Keratinocyte (primary cell): ENCODE measurements at regions not wholly inside any gene's neighbourhood (a gene's known extent, or its start where the extent isn't known, plus 50 kb on each side); places are given as distances from the start of the nearest gene placed in this dataset.

Experiments
- DNase-seq: peaks from one replicate; pipeline ENCODE4 v3.0.0-alpha.2; 2011; ENCODE audit warnings: low read depth, missing footprints, low spot score
- FAIRE-seq: peaks from 2 replicates; lab custom pipeline; 2011; peaks lifted over from hg19 to GRCh38; lab: Jason Lieb, UNC
- H2AFZ ChIP-seq: 2 replicates; pipeline ENCODE4 v1.6.0; 2012; ENCODE audit warnings: low read length, control low read depth, inconsistent platforms; ENCODE audit not compliant: control insufficient read depth
- H3K27ac ChIP-seq: 2 replicates; pipeline ENCODE4 v1.5.1; 2011; ENCODE audit warnings: low read length; ENCODE audit not compliant: control insufficient read depth, insufficient read depth
- H3K27me3 ChIP-seq: 3 replicates; pipeline ENCODE4 v1.6.0; 2011; ENCODE audit warnings: low read length; ENCODE audit not compliant: control insufficient read depth, insufficient read depth; ENCODE audit errors: extremely low read depth
- H3K36me3 ChIP-seq, 2 experiments: 2 replicates in 1 of 2; 3 replicates in 1 of 2; pipeline ENCODE4 v1.5.1; 2011; ENCODE audit warnings: low read length in 2 of 2, mild to moderate bottlenecking in 1 of 2; ENCODE audit not compliant: control insufficient read depth in 2 of 2, insufficient read depth in 2 of 2; ENCODE audit errors: extremely low read depth in 1 of 2
- H3K4me1 ChIP-seq: 3 replicates; pipeline ENCODE4 v1.5.1; 2011; ENCODE audit warnings: low read length; ENCODE audit not compliant: control insufficient read depth, insufficient read depth; ENCODE audit errors: extremely low read depth
- H3K4me2 ChIP-seq: 3 replicates; pipeline ENCODE4 v1.6.0; 2011; ENCODE audit warnings: low read depth, low read length; ENCODE audit not compliant: control insufficient read depth, insufficient read depth; ENCODE audit errors: extremely low read depth
- H3K4me3 ChIP-seq, 3 experiments: fragments of 200-600 bp in 1 of 3; sonication (generic) in 1 of 3; 2 replicates in 2 of 3; 3 replicates in 1 of 3; pipeline ENCODE4 v1.5.1; 2011 to 2016; ENCODE audit warnings: low read length in 3 of 3, mild to moderate bottlenecking in 3 of 3, control low read depth in 2 of 3, inconsistent platforms in 1 of 3, low read depth in 1 of 3, mixed read lengths in 1 of 3, mixed run types in 1 of 3, moderate library complexity in 1 of 3; ENCODE audit not compliant: control insufficient read depth in 2 of 3, insufficient read depth in 2 of 3; ENCODE audit errors: extremely low read depth in 1 of 3
- H3K79me2 ChIP-seq: 2 replicates; pipeline ENCODE4 v1.6.0; 2012; ENCODE audit warnings: low read length; ENCODE audit not compliant: control insufficient read depth, insufficient read depth
- H3K9ac ChIP-seq: 3 replicates; pipeline ENCODE4 v1.6.0; 2011; ENCODE audit warnings: low read length; ENCODE audit not compliant: control insufficient read depth, insufficient read depth; ENCODE audit errors: extremely low read depth
- H3K9me1 ChIP-seq: 3 replicates; pipeline ENCODE4 v1.6.0; 2011; ENCODE audit warnings: low read length; ENCODE audit not compliant: control insufficient read depth, insufficient read depth; ENCODE audit errors: extremely low read depth
- H3K9me3 ChIP-seq: 2 replicates; pipeline ENCODE4 v1.5.1; 2012; ENCODE audit warnings: low read depth, low read length; ENCODE audit not compliant: control insufficient read depth
- H4K20me1 ChIP-seq: 3 replicates; pipeline ENCODE4 v1.6.0; 2011; ENCODE audit warnings: low read length; ENCODE audit not compliant: control insufficient read depth, insufficient read depth; ENCODE audit errors: extremely low read depth
- EZH2 ChIP-seq: IDR thresholded peaks from one replicate; pipeline ENCODE4 v1.6.1; 2012; ENCODE audit warnings: inconsistent platforms, mild to moderate bottlenecking, low read length, moderate library complexity
- dilution Hi-C: fragments of 300-500 bp; cut with MboI; formaldehyde crosslinking; loops from one replicate; pipeline ENCODE4 v1.7.0; 2020; ENCODE audit warnings: low sequenced_read_pairs; ENCODE audit not compliant: extremely low pct_ligation_motif_present
- TF ChIP-seq, protein P1 (sequence below), 3 experiments: IDR thresholded peaks in 1 of 3; conservative IDR thresholded peaks in 1 of 3; optimal IDR thresholded peaks in 1 of 3; 2 replicates in 2 of 3; 3 replicates in 1 of 3; pipeline versions ENCODE3 to v1.5.1; 2011; ENCODE audit warnings: low read length in 3 of 3, mild to moderate bottlenecking in 3 of 3, moderate library complexity in 2 of 3, control low read depth in 1 of 3, inconsistent platforms in 1 of 3; ENCODE audit not compliant: insufficient read depth in 2 of 3; ENCODE audit errors: extremely low read depth in 1 of 3

DNA sequence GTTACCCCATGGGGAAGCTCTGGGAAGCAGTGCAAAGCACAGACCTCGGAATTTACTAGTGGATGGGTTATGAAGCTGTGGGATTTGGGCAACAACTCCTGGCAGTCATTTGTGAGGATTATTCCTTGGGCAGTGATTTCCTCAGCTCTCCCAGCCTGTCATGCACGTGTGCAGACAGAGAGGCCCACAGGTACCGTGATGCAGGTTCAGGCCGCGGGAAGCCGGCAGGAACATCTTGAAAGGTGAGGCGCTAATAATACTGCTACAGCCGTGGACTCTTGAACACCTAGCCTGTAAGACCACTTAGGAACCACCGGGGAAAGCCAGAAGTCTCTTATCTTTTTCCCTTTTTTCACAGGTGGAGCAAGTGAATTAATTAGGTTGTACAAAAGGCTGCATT, 80.2 kb upstream of the CPHXL start:
- Histone ChIP-seq H2AFZ (no peak overlapping the region), H3K4me3 (no peak overlapping the region), H3K36me3 (no peaks in the 10 kb centered on the region), H3K4me1 (no peaks in the 10 kb centered on the region), H3K4me2 (no peak overlapping the region), H4K20me1 (no peaks in the 10 kb centered on the region), H3K79me2 (no peaks in the 10 kb centered on the region), H3K27me3 (no peaks in the 10 kb centered on the region), H3K9ac (no peak overlapping the region), H3K9me3 (no peaks in the 10 kb centered on the region), H3K27ac (no peak overlapping the region), H3K9me1 (no peaks in the 10 kb centered on the region)
- TF ChIP-seq EZH2 = no peak
- TF ChIP-seq, protein P1, sequence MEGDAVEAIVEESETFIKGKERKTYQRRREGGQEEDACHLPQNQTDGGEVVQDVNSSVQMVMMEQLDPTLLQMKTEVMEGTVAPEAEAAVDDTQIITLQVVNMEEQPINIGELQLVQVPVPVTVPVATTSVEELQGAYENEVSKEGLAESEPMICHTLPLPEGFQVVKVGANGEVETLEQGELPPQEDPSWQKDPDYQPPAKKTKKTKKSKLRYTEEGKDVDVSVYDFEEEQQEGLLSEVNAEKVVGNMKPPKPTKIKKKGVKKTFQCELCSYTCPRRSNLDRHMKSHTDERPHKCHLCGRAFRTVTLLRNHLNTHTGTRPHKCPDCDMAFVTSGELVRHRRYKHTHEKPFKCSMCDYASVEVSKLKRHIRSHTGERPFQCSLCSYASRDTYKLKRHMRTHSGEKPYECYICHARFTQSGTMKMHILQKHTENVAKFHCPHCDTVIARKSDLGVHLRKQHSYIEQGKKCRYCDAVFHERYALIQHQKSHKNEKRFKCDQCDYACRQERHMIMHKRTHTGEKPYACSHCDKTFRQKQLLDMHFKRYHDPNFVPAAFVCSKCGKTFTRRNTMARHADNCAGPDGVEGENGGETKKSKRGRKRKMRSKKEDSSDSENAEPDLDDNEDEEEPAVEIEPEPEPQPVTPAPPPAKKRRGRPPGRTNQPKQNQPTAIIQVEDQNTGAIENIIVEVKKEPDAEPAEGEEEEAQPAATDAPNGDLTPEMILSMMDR (optimal IDR thresholded peaks at IDR 0.05 in 1 of 3, IDR thresholded peaks at IDR 0.05 in 1 of 3, conservative IDR thresholded peaks at IDR 0.05 in 1 of 3; ENCODE audit: extremely low read depth in 1 of 3, insufficient read depth in 2 of 3, low read length in 3 of 3) = no peak
- FAIRE-seq (no peak), DNase-seq (no peak)
- dilution Hi-C loops = loop anchor here (25.0 kb wide), 1 partner anchor 131 kb away; no protein-coding TSS in a partner anchor

DNA sequence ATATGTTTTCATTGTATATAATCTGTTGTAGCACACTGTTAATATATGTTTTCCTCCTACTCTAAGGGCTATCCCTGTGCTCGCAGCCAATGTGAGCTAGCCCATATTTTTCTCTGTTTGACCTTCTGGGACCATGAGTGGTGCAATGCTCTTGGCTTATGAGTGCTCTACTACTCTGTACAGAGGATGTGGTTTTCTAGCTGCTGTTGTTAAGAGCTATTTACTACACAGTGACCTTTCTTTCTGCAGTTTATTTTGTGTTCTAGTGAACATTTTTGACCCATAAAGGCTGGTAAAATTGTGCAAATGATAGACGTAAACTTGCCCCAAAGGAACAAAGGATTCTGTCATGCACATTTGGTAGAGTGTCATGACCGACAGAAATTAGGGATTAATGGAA, 84.1 kb upstream of the CPHXL start:
- no peak overlapping the region for H3K27ac ChIP-seq
- H2AFZ ChIP-seq = no peak overlapping the region
- FAIRE-seq (no peak), DNase-seq (no peak)
- no peaks in the 10 kb centered on the region for H3K4me1 ChIP-seq
- no peaks in the 10 kb centered on the region for H3K9me1 ChIP-seq
- H3K27me3 ChIP-seq = no peaks in the 10 kb centered on the region
- H3K4me3 ChIP-seq = no peak overlapping the region
- H3K4me2 ChIP-seq = no peak overlapping the region
- H3K9me3 ChIP-seq = no peaks in the 10 kb centered on the region
- H3K79me2 ChIP-seq = no peaks in the 10 kb centered on the region
- H4K20me1 ChIP-seq = no peaks in the 10 kb centered on the region
- TF ChIP-seq, protein P1 (optimal IDR thresholded peaks at IDR 0.05 in 1 of 3, IDR thresholded peaks at IDR 0.05 in 1 of 3, conservative IDR thresholded peaks at IDR 0.05 in 1 of 3; ENCODE audit: extremely low read depth in 1 of 3, insufficient read depth in 2 of 3, low read length in 3 of 3) = no peak
- no peak for TF ChIP-seq EZH2
- no peak overlapping the region for H3K9ac ChIP-seq
- H3K36me3 ChIP-seq = no peaks in the 10 kb centered on the region
- dilution Hi-C loops = loop anchor here (25.0 kb wide), 1 partner anchor 127 kb away; no protein-coding TSS in a partner anchor
